ENCODE measurements at regions not wholly inside any gene's neighbourhood (a gene's known extent, or its start where the extent isn't known, plus 50 kb on each side); places are given as distances from the start of the nearest gene placed in this dataset.

DNA sequence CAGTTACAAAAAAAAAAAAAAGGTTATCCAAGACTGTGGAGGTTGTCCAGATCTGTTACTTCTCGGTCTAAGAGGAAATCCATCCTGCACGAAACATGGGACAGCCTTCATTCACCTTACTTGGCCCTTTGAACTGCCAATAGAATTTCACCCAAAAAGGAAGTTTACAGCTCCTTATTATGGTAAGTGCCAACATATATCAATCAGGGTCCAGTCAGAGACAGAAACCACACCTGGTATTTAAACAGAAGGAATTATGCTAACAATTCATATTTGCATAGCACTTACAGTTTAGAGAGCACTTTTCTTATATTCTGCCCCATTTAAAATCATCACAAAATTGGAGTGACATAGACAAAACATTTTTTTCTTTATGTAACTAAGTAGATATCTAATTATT is 93.6 kb upstream of the PTPN3 start:
- TF ChIP-seq, protein P1, sequence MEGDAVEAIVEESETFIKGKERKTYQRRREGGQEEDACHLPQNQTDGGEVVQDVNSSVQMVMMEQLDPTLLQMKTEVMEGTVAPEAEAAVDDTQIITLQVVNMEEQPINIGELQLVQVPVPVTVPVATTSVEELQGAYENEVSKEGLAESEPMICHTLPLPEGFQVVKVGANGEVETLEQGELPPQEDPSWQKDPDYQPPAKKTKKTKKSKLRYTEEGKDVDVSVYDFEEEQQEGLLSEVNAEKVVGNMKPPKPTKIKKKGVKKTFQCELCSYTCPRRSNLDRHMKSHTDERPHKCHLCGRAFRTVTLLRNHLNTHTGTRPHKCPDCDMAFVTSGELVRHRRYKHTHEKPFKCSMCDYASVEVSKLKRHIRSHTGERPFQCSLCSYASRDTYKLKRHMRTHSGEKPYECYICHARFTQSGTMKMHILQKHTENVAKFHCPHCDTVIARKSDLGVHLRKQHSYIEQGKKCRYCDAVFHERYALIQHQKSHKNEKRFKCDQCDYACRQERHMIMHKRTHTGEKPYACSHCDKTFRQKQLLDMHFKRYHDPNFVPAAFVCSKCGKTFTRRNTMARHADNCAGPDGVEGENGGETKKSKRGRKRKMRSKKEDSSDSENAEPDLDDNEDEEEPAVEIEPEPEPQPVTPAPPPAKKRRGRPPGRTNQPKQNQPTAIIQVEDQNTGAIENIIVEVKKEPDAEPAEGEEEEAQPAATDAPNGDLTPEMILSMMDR (IDR thresholded peaks at IDR 0.05) = no peak

DNA sequence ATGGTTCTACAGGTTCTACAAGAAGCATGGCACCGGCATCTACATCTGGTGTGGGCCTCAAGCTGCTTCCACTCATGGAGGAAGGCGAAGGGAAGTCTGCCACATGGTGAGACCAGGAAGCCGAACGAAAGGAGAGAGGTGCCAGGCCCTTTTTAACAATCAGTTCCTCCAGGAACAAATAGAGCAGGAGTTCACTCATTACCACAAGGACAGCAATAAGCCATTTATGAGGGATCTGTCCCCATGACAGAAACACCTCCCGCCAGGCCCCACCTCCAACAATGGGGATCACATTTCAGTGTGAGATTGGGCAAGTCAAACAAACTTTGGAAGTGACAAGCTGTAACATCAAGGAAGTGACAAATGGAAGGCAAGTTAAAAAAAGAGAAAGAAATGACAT is 95.5 kb upstream of the PTPN3 start:
- TF ChIP-seq, protein P1 (IDR thresholded peaks at IDR 0.05) = no peak
- Histone ChIP-seq H3K27ac (no peak overlapping the region), H3K4me3 (no peak overlapping the region)
- no peak for DNase-seq (ENCODE audit: low spot score)

More for the DNA sequence above, 93.6 kb upstream of the PTPN3 start:
- Histone ChIP-seq H3K27ac (no peak overlapping the region), H3K4me3 (no peak overlapping the region)
- no peak for DNase-seq (ENCODE audit: low spot score)

DNA sequence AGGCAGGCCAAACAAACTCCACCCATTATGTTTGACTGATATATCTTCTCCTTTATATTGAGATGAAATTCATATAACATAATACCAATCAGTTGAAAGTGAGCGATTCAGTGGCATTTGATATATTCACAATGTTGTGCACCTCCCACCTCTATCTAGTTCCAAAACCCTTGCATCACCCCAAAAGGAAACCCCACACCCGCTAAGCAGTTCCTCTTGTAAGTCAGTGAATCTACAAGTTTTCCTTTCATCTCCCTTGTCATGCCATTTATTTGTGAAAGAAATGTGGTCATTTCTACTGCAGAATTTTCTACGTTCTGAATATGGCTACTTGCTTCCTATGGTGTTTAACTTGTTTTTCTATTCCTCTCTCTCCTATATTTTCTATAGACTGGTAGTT is 99.4 kb upstream of the PTPN3 start:
- no peak overlapping the region for H3K27ac ChIP-seq
- H3K4me3 ChIP-seq = no peak overlapping the region
- DNase-seq (ENCODE audit: low spot score) = no peak
- TF ChIP-seq, protein P1 (IDR thresholded peaks at IDR 0.05) = no peak

DNA sequence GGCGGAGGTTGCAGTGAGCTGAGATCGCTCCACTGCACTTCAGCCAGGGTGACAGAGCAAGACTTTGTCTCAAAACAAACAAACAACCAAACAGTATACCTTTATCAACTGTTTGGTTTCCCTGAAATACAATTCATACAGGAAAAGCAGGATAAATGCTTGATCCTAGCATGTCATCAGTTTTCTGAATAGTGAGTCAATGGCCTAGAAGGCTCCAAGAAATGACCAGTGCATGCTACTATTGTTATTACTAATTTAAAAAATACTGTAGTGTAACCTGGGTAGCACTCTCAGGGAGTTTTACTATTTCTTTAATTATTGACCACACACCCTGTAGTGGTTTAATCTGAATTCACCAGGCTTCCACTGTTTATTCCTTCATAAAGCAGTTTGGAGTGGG is 101.0 kb upstream of the PTPN3 start:
- Histone ChIP-seq H3K4me3 (no peak overlapping the region), H3K27ac (no peak overlapping the region)
- no peak for DNase-seq (ENCODE audit: low spot score)
- TF ChIP-seq, protein P1 (IDR thresholded peaks at IDR 0.05) = no peak

DNA sequence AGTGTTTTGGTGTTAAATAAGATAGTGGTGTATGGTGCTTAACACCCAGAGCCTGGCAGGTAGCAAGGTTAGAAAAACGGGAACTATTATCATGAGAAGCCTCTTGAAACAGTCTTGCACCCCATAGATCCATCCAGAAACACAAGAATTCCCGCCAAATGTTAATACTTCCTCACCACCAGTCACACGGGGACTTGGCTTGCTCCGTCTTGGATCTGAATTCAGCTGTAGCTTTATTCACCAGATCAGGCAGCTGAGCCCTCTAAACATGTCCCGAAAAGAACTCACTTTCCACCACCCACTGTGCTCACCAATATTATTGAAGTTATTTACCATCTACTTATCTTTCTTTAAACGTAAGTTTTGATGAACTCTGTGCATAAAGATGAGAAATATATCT is 101.6 kb upstream of the PTPN3 start:
- TF ChIP-seq, protein P1 (IDR thresholded peaks at IDR 0.05) = no peak
- H3K4me3 ChIP-seq = no peak overlapping the region
- H3K27ac ChIP-seq = no peak overlapping the region
- DNase-seq (ENCODE audit: low spot score) = no peak

DNA sequence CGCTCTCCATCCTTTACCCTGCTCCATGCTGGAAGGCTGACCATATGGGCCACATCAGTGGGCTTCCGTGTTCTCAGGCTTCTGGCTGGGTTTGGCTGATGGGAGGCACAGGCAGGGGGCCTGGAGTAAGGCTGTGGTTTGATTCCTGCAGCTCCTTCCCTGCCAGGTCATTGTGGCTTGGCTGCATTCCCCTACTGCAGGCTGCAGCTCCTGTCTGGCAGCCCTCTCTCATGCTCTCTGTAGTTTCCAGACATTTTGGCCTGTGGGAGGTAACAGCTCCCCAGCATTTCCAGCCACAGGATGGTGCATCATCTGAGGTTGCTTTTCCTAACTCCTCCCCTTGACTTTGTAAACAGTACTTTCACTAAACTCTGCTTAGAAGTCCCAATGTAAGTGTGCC is 102.0 kb upstream of the PTPN3 start:
- Histone ChIP-seq H3K4me3 (no peak overlapping the region), H3K27ac (no peak overlapping the region)
- TF ChIP-seq, protein P1 (IDR thresholded peaks at IDR 0.05) = no peak
- DNase-seq (ENCODE audit: low spot score) = no peak

DNA sequence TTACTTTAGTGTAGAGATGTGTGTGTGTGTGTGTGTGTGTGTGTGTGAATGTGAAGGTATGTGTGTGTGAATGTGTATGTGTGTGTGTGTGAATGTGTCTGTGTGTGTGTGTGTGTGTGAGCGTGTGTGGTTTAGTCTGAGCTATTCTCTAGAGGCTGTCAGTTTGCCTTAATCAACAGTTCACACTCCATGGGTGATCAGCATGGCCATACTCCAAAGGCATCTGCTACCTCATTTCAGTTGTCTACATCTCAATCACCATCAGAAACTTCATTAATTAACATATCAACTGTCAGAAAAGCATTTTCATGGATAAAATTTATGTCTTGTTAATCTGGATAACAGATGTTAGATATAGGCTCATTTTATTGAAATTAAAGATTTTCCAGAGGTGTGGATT is 103.1 kb upstream of the PTPN3 start:
- no peak for DNase-seq (ENCODE audit: low spot score)
- Histone ChIP-seq H3K4me3 (no peak overlapping the region), H3K27ac (no peak overlapping the region)
- TF ChIP-seq, protein P1 (IDR thresholded peaks at IDR 0.05) = no peak
